ENCODE measurements at regions not wholly inside any gene's neighbourhood (a gene's known extent, or its start where the extent isn't known, plus 50 kb on each side); places are given as distances from the start of the nearest gene placed in this dataset.

DNA sequence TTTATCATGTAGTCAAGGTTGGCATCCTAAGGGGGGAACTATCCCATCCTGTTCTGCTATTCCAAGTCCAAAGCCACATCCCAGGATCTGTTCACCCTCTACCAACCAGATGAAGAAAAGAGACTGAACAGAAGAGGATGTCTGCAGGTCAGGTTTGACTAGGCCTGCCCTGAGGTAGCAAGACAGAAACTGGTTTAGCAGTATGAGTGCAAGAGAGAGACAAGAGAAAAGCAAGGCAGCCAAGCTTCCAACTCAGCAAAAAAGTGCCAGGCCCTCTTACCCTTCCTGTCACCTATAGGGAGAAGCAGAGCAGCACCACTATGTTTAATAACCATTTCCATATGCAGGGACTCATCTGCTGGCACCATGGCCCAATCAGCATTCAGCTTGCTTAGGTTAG lies 320.8 kb upstream of the DUSP10 start:
- TF ChIP-seq, protein P1, sequence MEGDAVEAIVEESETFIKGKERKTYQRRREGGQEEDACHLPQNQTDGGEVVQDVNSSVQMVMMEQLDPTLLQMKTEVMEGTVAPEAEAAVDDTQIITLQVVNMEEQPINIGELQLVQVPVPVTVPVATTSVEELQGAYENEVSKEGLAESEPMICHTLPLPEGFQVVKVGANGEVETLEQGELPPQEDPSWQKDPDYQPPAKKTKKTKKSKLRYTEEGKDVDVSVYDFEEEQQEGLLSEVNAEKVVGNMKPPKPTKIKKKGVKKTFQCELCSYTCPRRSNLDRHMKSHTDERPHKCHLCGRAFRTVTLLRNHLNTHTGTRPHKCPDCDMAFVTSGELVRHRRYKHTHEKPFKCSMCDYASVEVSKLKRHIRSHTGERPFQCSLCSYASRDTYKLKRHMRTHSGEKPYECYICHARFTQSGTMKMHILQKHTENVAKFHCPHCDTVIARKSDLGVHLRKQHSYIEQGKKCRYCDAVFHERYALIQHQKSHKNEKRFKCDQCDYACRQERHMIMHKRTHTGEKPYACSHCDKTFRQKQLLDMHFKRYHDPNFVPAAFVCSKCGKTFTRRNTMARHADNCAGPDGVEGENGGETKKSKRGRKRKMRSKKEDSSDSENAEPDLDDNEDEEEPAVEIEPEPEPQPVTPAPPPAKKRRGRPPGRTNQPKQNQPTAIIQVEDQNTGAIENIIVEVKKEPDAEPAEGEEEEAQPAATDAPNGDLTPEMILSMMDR (IDR thresholded peaks at IDR 0.05; ENCODE audit: insufficient read depth, low read depth, low read length): no peak
- TF ChIP-seq EZH2 (IDR thresholded peaks at IDR 0.05; ENCODE audit: insufficient read depth, low read length): no peak
